K562 (cell line): ENCODE measurements at regions not wholly inside any gene's neighbourhood (a gene's known extent, or its start where the extent isn't known, plus 50 kb on each side); places are given as distances from the start of the nearest gene placed in this dataset.

Experiments
- ARID2 ChIP-seq: fragments of 450-650 bp; IDR thresholded peaks from 2 replicates; pipeline ENCODE4 v1.6.1; 2017; ENCODE audit warnings: antibody characterized with exemption, mild to moderate bottlenecking
- ATF4 ChIP-seq: fragments of 450-650 bp; formaldehyde crosslinking; IDR thresholded peaks from 2 replicates; pipeline ENCODE4 v1.4.0; 2022; ENCODE audit warnings: mild to moderate bottlenecking, moderate library complexity
- CTCF ChIP-seq, 3 experiments: IDR thresholded peaks in 2 of 3; conservative IDR thresholded peaks in 1 of 3; 2 replicates each; pipeline ENCODE4 v1.5.1; 2011 to 2012; ENCODE audit warnings: low read length in 3 of 3, mild to moderate bottlenecking in 3 of 3, control low read depth in 2 of 3, improper control_type of control experiment in 1 of 3, inconsistent platforms in 1 of 3, low read depth in 1 of 3, mixed read lengths in 1 of 3, moderate library complexity in 1 of 3; ENCODE audit not compliant: insufficient read depth in 2 of 3
- E2F4 ChIP-seq: sonication (generic); formaldehyde crosslinking; IDR thresholded peaks from 2 replicates; pipeline ENCODE4 v1.8.0; 2022; ENCODE audit warnings: mild to moderate bottlenecking, low read depth, missing genetic modification reagents
- HMGXB4 ChIP-seq: sonication (generic); formaldehyde crosslinking; IDR thresholded peaks from 2 replicates; pipeline ENCODE4 v1.8.1; 2023; ENCODE audit warnings: mild to moderate bottlenecking, missing genetic modification reagents
- JUN ChIP-seq, 2 experiments: sonication (generic) in 1 of 2; formaldehyde crosslinking in 1 of 2; IDR thresholded peaks; 2 replicates each; pipeline versions ENCODE4 v1.6.1 to v1.8.0; 2012 to 2022; ENCODE audit warnings: borderline replicate concordance in 2 of 2, mild to moderate bottlenecking in 2 of 2, improper control_type of control experiment in 1 of 2, low read depth in 1 of 2, low read length in 1 of 2, missing genetic modification reagents in 1 of 2
- MXI1 ChIP-seq: IDR thresholded peaks from 2 replicates; pipeline ENCODE4 v1.6.1; 2011; ENCODE audit warnings: low read depth, mild to moderate bottlenecking, improper control_type of control experiment, low read length
- NR0B1 ChIP-seq: fragments of 450-650 bp; IDR thresholded peaks from one replicate; pipeline ENCODE4 v1.6.1; 2018; ENCODE audit warnings: mild to moderate bottlenecking, moderate library complexity; ENCODE audit not compliant: partially characterized antibody
- PREB ChIP-seq: sonication (generic); formaldehyde crosslinking; IDR thresholded peaks from 2 replicates; pipeline ENCODE4 v1.8.1; 2023; ENCODE audit warnings: mild to moderate bottlenecking, missing genetic modification reagents
- SMC3 ChIP-seq: conservative IDR thresholded peaks from 2 replicates; pipeline ENCODE4 v1.6.1; 2011; ENCODE audit warnings: low read depth, low read length, improper control_type of control experiment; ENCODE audit not compliant: insufficient read depth
- ZFP36 ChIP-seq: fragments of 150-350 bp; IDR thresholded peaks from 2 replicates; pipeline ENCODE4 v1.6.1; 2018; ENCODE audit warnings: low read length, low read depth; ENCODE audit not compliant: partially characterized antibody
- ZNF232 ChIP-seq: sonication (generic); formaldehyde crosslinking; IDR thresholded peaks from 2 replicates; pipeline ENCODE4 v1.8.0; 2022; ENCODE audit warnings: mild to moderate bottlenecking, missing genetic modification reagents

GRCh38 chr1:25051906-25052305, 121.8 kb upstream of the RUNX3 start:
- TF ChIP-seq JUN (IDR thresholded peaks at IDR 0.05; ENCODE audit: borderline replicate concordance, low read depth, low read length) = no peak
- TF ChIP-seq JUN (CRISPR knock-in tag; IDR thresholded peaks at IDR 0.05; ENCODE audit: borderline replicate concordance) = no peak
- no peak for TF ChIP-seq ARID2
- no peak for TF ChIP-seq NR0B1
- no peak for TF ChIP-seq ATF4 (CRISPR knock-in tag)
- TF ChIP-seq CTCF (IDR thresholded peaks at IDR 0.05 in 2 of 3, conservative IDR thresholded peaks at IDR 0.05 in 1 of 3; ENCODE audit: insufficient read depth in 2 of 3, low read depth in 1 of 3, low read length in 3 of 3) = no peak
- TF ChIP-seq ZFP36 = no peak
- TF ChIP-seq ZNF232 (CRISPR knock-in tag) = no peak
- TF ChIP-seq MXI1 = no peak
- no peak for TF ChIP-seq E2F4 (CRISPR knock-in tag)
- TF ChIP-seq HMGXB4 (CRISPR knock-in tag) = no peak
- TF ChIP-seq PREB (CRISPR knock-in tag) = no peak
- no peak for TF ChIP-seq SMC3
